ENCODE measurements at regions not wholly inside any gene's neighbourhood (a gene's known extent, or its start where the extent isn't known, plus 50 kb on each side); places are given as distances from the start of the nearest gene placed in this dataset.

DNA sequence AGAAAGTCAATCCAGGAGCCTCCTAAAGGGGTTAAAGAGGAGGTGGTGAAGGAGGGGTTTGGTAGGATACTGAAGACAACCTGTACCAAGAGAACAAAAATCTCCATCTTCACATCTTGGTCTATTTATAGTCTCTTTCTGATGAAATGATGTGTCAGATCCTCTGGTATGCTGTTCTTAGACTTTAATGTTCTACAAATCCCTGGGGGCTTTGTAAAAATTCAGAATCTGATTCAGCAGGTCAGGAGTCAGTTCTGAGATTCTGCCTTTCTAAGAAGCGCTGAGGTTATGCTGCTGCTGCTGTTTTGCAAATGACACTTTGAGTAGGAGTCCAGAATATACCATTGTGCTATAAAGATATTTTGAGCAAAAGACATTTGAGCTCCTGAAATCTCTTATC is 172.9 kb upstream of the GLRA2 start:
- TF ChIP-seq, protein P1, sequence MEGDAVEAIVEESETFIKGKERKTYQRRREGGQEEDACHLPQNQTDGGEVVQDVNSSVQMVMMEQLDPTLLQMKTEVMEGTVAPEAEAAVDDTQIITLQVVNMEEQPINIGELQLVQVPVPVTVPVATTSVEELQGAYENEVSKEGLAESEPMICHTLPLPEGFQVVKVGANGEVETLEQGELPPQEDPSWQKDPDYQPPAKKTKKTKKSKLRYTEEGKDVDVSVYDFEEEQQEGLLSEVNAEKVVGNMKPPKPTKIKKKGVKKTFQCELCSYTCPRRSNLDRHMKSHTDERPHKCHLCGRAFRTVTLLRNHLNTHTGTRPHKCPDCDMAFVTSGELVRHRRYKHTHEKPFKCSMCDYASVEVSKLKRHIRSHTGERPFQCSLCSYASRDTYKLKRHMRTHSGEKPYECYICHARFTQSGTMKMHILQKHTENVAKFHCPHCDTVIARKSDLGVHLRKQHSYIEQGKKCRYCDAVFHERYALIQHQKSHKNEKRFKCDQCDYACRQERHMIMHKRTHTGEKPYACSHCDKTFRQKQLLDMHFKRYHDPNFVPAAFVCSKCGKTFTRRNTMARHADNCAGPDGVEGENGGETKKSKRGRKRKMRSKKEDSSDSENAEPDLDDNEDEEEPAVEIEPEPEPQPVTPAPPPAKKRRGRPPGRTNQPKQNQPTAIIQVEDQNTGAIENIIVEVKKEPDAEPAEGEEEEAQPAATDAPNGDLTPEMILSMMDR (IDR thresholded peaks at IDR 0.05): no peak
- no peak for TF ChIP-seq POLR2A (IDR thresholded peaks at IDR 0.05)

All from body of pancreas (tissue), 4 donors.